ENCODE measurements at regions not wholly inside any gene's neighbourhood (a gene's known extent, or its start where the extent isn't known, plus 50 kb on each side); places are given as distances from the start of the nearest gene placed in this dataset.
A peak's percentile ranks its signal among the peaks of the same experiment; 100 is the strongest.

GRCh38 chr10:10579709-10580108, 438.0 kb upstream of the CELF2 start:
- H3K79me1 ChIP-seq (ENCODE audit: low read length): no peaks in the 10 kb centered on the region
- H3K9me3 ChIP-seq (ENCODE audit: insufficient read depth, low read depth, low read length): no peaks in the 10 kb centered on the region
- H3K4me2 ChIP-seq (ENCODE audit: low read length): no peak overlapping the region
- no peak for DNase-seq
- H3K4me1 ChIP-seq (ENCODE audit: control insufficient read depth in 1 of 2, insufficient read depth in 2 of 2, low read length in 2 of 2): no peaks in the 10 kb centered on the region
- H2AK5ac ChIP-seq (ENCODE audit: low read length): no peak overlapping the region
- H3K23ac ChIP-seq (ENCODE audit: low read length): no peak overlapping the region
- H4K8ac ChIP-seq (ENCODE audit: low read depth, low read length): no peak overlapping the region
- H2AFZ ChIP-seq (ENCODE audit: insufficient read depth, low read length, poor library complexity): no peak overlapping the region
- no peak overlapping the region for H3K14ac ChIP-seq (ENCODE audit: low read length)
- H4K91ac ChIP-seq (ENCODE audit: low read depth, low read length): no peak overlapping the region
- no peak overlapping the region for H3K9ac ChIP-seq (ENCODE audit: low read length)
- no peaks in the 10 kb centered on the region for H3K36me3 ChIP-seq (ENCODE audit: control insufficient read depth in 1 of 2, insufficient read depth in 2 of 2, low read length in 2 of 2)
- H2BK5ac ChIP-seq (ENCODE audit: low read depth, low read length, poor library complexity): no peak overlapping the region
- WGBS (ENCODE audit: extremely low coverage, insufficient coverage, insufficient read length): no CpG with 5 or more reads among the region's 1 CpG
- H3K79me2 ChIP-seq (ENCODE audit: control insufficient read depth, insufficient read depth, low read length, poor library complexity): no peaks in the 10 kb centered on the region
- no peaks in the 10 kb centered on the region for H3K27me3 ChIP-seq (ENCODE audit: insufficient read depth, low read length)
- H3K4ac ChIP-seq (ENCODE audit: low read depth, low read length): no peak overlapping the region
- H3K4me3 ChIP-seq (ENCODE audit: low read depth, low read length): no peak overlapping the region
- H4K12ac ChIP-seq (ENCODE audit: low read depth, low read length): no peak overlapping the region
- no peak overlapping the region for H3K18ac ChIP-seq (ENCODE audit: low read length)
- no peak overlapping the region for H2BK12ac ChIP-seq (ENCODE audit: low read length)
- H2BK120ac ChIP-seq (ENCODE audit: insufficient read depth, low read length, poor library complexity): no peak overlapping the region
- H3K27ac ChIP-seq (ENCODE audit: low read depth, low read length): no peak overlapping the region

GRCh38 chr10:10584161-10584560, 433.5 kb upstream of the CELF2 start:
- Histone ChIP-seq H3K79me2 (ENCODE audit: control insufficient read depth, insufficient read depth, low read length, poor library complexity) (no peaks in the 10 kb centered on the region), H2AFZ (ENCODE audit: insufficient read depth, low read length, poor library complexity) (no peak overlapping the region), H2BK120ac (ENCODE audit: insufficient read depth, low read length, poor library complexity) (no peak overlapping the region), H4K91ac (ENCODE audit: low read depth, low read length) (no peak overlapping the region), H3K9ac (ENCODE audit: low read length) (no peak overlapping the region), H2BK5ac (ENCODE audit: low read depth, low read length, poor library complexity) (no peak overlapping the region), H3K4me2 (ENCODE audit: low read length) (no peak overlapping the region), H3K27ac (ENCODE audit: low read depth, low read length) (no peak overlapping the region), H3K4me3 (ENCODE audit: low read depth, low read length) (no peak overlapping the region), H3K4me1 (ENCODE audit: control insufficient read depth in 1 of 2, insufficient read depth in 2 of 2, low read length in 2 of 2) (peaks cover 0 to 7% of the 10 kb centered on the region in 2 experiments), H3K4ac (ENCODE audit: low read depth, low read length) (no peak overlapping the region), H3K27me3 (ENCODE audit: insufficient read depth, low read length) (no peaks in the 10 kb centered on the region), H3K23ac (ENCODE audit: low read length) (no peak overlapping the region), H3K9me3 (ENCODE audit: insufficient read depth, low read depth, low read length) (no peaks in the 10 kb centered on the region), H2AK5ac (ENCODE audit: low read length) (no peak overlapping the region), H4K12ac (ENCODE audit: low read depth, low read length) (no peak overlapping the region), H4K8ac (ENCODE audit: low read depth, low read length) (no peak overlapping the region), H3K36me3 (ENCODE audit: control insufficient read depth in 1 of 2, insufficient read depth in 2 of 2, low read length in 2 of 2) (no peaks in the 10 kb centered on the region), H2BK12ac (ENCODE audit: low read length) (no peak overlapping the region), H3K18ac (ENCODE audit: low read length) (no peak overlapping the region), H3K14ac (ENCODE audit: low read length) (no peak overlapping the region), H3K79me1 (ENCODE audit: low read length) (peaks cover 2% of the 10 kb centered on the region)
- WGBS (ENCODE audit: extremely low coverage, insufficient coverage, insufficient read length): no CpG with 5 or more reads among the region's 5 CpGs
- no peak for DNase-seq

- H4K91ac ChIP-seq (ENCODE audit: low read depth, low read length): no peak overlapping the region
- no peaks in the 10 kb centered on the region for H3K79me2 ChIP-seq (ENCODE audit: control insufficient read depth, insufficient read depth, low read length, poor library complexity)
- no CpG with 5 or more reads among the region's 5 CpGs for WGBS (ENCODE audit: extremely low coverage, insufficient coverage, insufficient read length)
- no peak overlapping the region for H2AFZ ChIP-seq (ENCODE audit: insufficient read depth, low read length, poor library complexity)
- H2BK120ac ChIP-seq (ENCODE audit: insufficient read depth, low read length, poor library complexity): no peak overlapping the region
- H3K79me1 ChIP-seq (ENCODE audit: low read length): peaks cover 2% of the 10 kb centered on the region
- no peak overlapping the region for H3K4me3 ChIP-seq (ENCODE audit: low read depth, low read length)
- no peak overlapping the region for H3K18ac ChIP-seq (ENCODE audit: low read length)
- H4K12ac ChIP-seq (ENCODE audit: low read depth, low read length): no peak overlapping the region
- H4K8ac ChIP-seq (ENCODE audit: low read depth, low read length): no peak overlapping the region
- H3K14ac ChIP-seq (ENCODE audit: low read length): no peak overlapping the region
- H3K27ac ChIP-seq (ENCODE audit: low read depth, low read length): no peak overlapping the region
- H3K27me3 ChIP-seq (ENCODE audit: insufficient read depth, low read length): no peaks in the 10 kb centered on the region
- H2BK12ac ChIP-seq (ENCODE audit: low read length): peak overlapping the region; percentile 5
- no peak overlapping the region for H3K4me2 ChIP-seq (ENCODE audit: low read length)
- H3K4me1 ChIP-seq (ENCODE audit: control insufficient read depth in 1 of 2, insufficient read depth in 2 of 2, low read length in 2 of 2): peaks cover 0 to 14% of the 10 kb centered on the region in 2 experiments
- no peak overlapping the region for H3K4ac ChIP-seq (ENCODE audit: low read depth, low read length)
- H2BK5ac ChIP-seq (ENCODE audit: low read depth, low read length, poor library complexity): no peak overlapping the region
- no peak overlapping the region for H3K23ac ChIP-seq (ENCODE audit: low read length)
- H2AK5ac ChIP-seq (ENCODE audit: low read length): no peak overlapping the region
- H3K36me3 ChIP-seq (ENCODE audit: control insufficient read depth in 1 of 2, insufficient read depth in 2 of 2, low read length in 2 of 2): no peaks in the 10 kb centered on the region
- no peak for DNase-seq
- H3K9me3 ChIP-seq (ENCODE audit: insufficient read depth, low read depth, low read length): no peaks in the 10 kb centered on the region
- H3K9ac ChIP-seq (ENCODE audit: low read length): no peak overlapping the region
Observed at GRCh38 chr10:10587744-10588393, 429.8 kb upstream of the CELF2 start.

GRCh38 chr10:10589540-10590303, 427.9 kb upstream of the CELF2 start:
- WGBS (ENCODE audit: extremely low coverage, insufficient coverage, insufficient read length): no CpG with 5 or more reads among the region's 4 CpGs
- Histone ChIP-seq H3K27me3 (ENCODE audit: insufficient read depth, low read length) (no peaks in the 10 kb centered on the region), H2AK5ac (ENCODE audit: low read length) (no peak overlapping the region), H3K79me2 (ENCODE audit: control insufficient read depth, insufficient read depth, low read length, poor library complexity) (no peaks in the 10 kb centered on the region), H4K12ac (ENCODE audit: low read depth, low read length) (no peak overlapping the region), H4K91ac (ENCODE audit: low read depth, low read length) (peak overlapping the region; percentile 33), H3K4me3 (ENCODE audit: low read depth, low read length) (no peak overlapping the region), H3K9me3 (ENCODE audit: insufficient read depth, low read depth, low read length) (no peaks in the 10 kb centered on the region), H3K18ac (ENCODE audit: low read length) (no peak overlapping the region), H3K27ac (ENCODE audit: low read depth, low read length) (no peak overlapping the region), H3K23ac (ENCODE audit: low read length) (no peak overlapping the region), H2BK5ac (ENCODE audit: low read depth, low read length, poor library complexity) (no peak overlapping the region), H2BK120ac (ENCODE audit: insufficient read depth, low read length, poor library complexity) (no peak overlapping the region), H3K4me2 (ENCODE audit: low read length) (no peak overlapping the region), H4K8ac (ENCODE audit: low read depth, low read length) (no peak overlapping the region), H3K4me1 (ENCODE audit: control insufficient read depth in 1 of 2, insufficient read depth in 2 of 2, low read length in 2 of 2) (peaks cover 0 to 14% of the 10 kb centered on the region in 2 experiments), H3K4ac (ENCODE audit: low read depth, low read length) (no peak overlapping the region), H2AFZ (ENCODE audit: insufficient read depth, low read length, poor library complexity) (no peak overlapping the region), H3K9ac (ENCODE audit: low read length) (no peak overlapping the region), H3K14ac (ENCODE audit: low read length) (no peak overlapping the region), H3K36me3 (ENCODE audit: control insufficient read depth in 1 of 2, insufficient read depth in 2 of 2, low read length in 2 of 2) (no peaks in the 10 kb centered on the region), H3K79me1 (ENCODE audit: low read length) (peaks cover 2% of the 10 kb centered on the region), H2BK12ac (ENCODE audit: low read length) (no peak overlapping the region)
- DNase-seq: peak in 1 of 2 donors; percentile 1
